IPS-NIHi7 (cell line): ENCODE measurements at regions not wholly inside any gene's neighbourhood (a gene's known extent, or its start where the extent isn't known, plus 50 kb on each side); places are given as distances from the start of the nearest gene placed in this dataset.

Source experiments
- DNase-seq: peaks from one replicate; pipeline ENCODE4 v3.0.0; 2012; ENCODE audit warnings: mixed read lengths; ENCODE audit errors: extremely low spot score

- DNase-seq, result no peak
Observed at GRCh38 chr2:41663056-41663455, 384.8 kb upstream of the PKDCC start.

- DNase-seq, result peak; percentile 22
Observed at GRCh38 chr2:41668529-41668928, 379.3 kb upstream of the PKDCC start.

- DNase-seq, result no peak
Observed at GRCh38 chr2:41678639-41679038, 369.2 kb upstream of the PKDCC start.

GRCh38 chr2:41686156-41686555 is 361.7 kb upstream of the PKDCC start:
- DNase-seq, result no peak

GRCh38 chr2:41691561-41691960 is 356.3 kb upstream of the PKDCC start:
- DNase-seq, result no peak

GRCh38 chr2:41694536-41695049 is 353.2 kb upstream of the PKDCC start:
- DNase-seq, result no peak

- DNase-seq, result no peak
Observed at GRCh38 chr2:41695198-41696113, 352.4 kb upstream of the PKDCC start.

- no peak for DNase-seq
Observed at GRCh38 chr2:41697389-41697788, 350.4 kb upstream of the PKDCC start.

GRCh38 chr2:41698678-41699422 is 349.0 kb upstream of the PKDCC start:
- peak; percentile 80 for DNase-seq

GRCh38 chr2:41701231-41701630 is 346.6 kb upstream of the PKDCC start:
- no peak for DNase-seq

- DNase-seq, result no peak
Observed at GRCh38 chr2:41703123-41703522, 344.7 kb upstream of the PKDCC start.

- DNase-seq, result no peak
Observed at GRCh38 chr2:41705634-41706033, 342.2 kb upstream of the PKDCC start.

- no peak for DNase-seq
Observed at GRCh38 chr2:41706286-41706685, 341.5 kb upstream of the PKDCC start.

GRCh38 chr2:41707790-41708451 is 339.9 kb upstream of the PKDCC start:
- DNase-seq, result no peak

GRCh38 chr2:41709702-41710599 is 337.9 kb upstream of the PKDCC start:
- no peak for DNase-seq

- no peak for DNase-seq
Observed at GRCh38 chr2:41710944-41711343, 336.9 kb upstream of the PKDCC start.

GRCh38 chr2:41711736-41712135 is 336.1 kb upstream of the PKDCC start:
- no peak for DNase-seq

GRCh38 chr2:41716497-41716896 is 331.3 kb upstream of the PKDCC start:
- DNase-seq, result no peak

GRCh38 chr2:41717839-41718238 is 330.0 kb upstream of the PKDCC start:
- no peak for DNase-seq

- DNase-seq, result no peak
Observed at GRCh38 chr2:41718705-41719104, 329.1 kb upstream of the PKDCC start.

- DNase-seq, result no peak
Observed at GRCh38 chr2:41719756-41720155, 328.1 kb upstream of the PKDCC start.
